GM12891 (cell line): ENCODE measurements at regions not wholly inside any gene's neighbourhood (a gene's known extent, or its start where the extent isn't known, plus 50 kb on each side); places are given as distances from the start of the nearest gene placed in this dataset.

ENCODE experiments used
- PAX5 ChIP-seq: IDR thresholded peaks from 2 replicates; pipeline ENCODE4 v1.6.1; 2011; ENCODE audit warnings: low read length, moderate library complexity, mild to moderate bottlenecking; ENCODE audit not compliant: insufficient read depth, severe bottlenecking
- POLR2A ChIP-seq: IDR thresholded peaks from 2 replicates; pipeline ENCODE4 v1.6.1; 2011; ENCODE audit warnings: low read depth, low read length, control low read depth
- POLR2AphosphoS5 ChIP-seq: IDR thresholded peaks from 2 replicates; pipeline ENCODE4 v1.6.1; 2011; ENCODE audit warnings: low read depth, low read length, control low read depth
- POU2F2 ChIP-seq: IDR thresholded peaks from 2 replicates; pipeline ENCODE4 v1.6.1; 2011; ENCODE audit warnings: low read depth, mild to moderate bottlenecking, control low read depth, low read length, moderate library complexity
- TAF1 ChIP-seq: IDR thresholded peaks from 2 replicates; pipeline ENCODE4 v1.6.1; 2011; ENCODE audit warnings: low read depth, low read length, control low read depth

DNA sequence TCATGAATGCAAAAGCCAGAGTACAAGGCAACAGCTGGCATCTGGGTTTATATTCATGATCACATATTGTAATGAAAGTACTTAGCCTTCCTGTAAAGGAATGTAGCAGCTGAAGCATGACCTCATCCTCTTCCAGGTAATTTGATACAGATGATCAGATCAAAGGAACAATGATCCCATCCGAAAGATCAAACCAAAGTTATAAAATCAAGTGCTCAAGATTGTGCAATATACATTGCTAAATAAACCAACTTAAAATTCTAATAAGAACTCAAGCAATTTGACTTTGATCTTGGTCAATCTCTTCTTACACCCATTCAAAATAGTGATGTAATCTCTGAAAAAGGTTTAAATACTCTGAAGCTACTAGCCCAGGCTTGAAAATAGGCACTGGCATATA lies 113.1 kb upstream of the INPP4B start:
- TF ChIP-seq POLR2A (no peak), POLR2AphosphoS5 (no peak), TAF1 (no peak), PAX5 (no peak), POU2F2 (no peak)
